ENCODE measurements at regions not wholly inside any gene's neighbourhood (a gene's known extent, or its start where the extent isn't known, plus 50 kb on each side); places are given as distances from the start of the nearest gene placed in this dataset.

DNA sequence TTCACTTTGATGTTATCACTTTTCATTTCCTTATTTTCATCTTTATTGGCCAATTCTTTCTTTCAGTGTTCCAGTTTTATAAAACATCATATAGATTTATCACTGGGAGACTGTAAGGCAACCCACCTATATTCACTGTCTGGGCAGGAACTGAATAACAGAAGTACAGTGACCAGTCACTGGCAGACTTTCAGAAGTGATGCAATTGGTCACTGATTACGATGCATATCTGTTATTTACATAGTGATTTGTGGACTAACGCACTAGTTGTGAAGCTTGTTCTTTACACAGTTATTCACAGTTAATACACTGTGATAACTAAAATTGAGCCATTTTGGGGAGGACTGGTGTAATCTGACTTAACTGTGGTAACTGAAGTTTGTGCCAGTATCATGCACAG, 190.2 kb upstream of the DPH6 start:
- no peak for DNase-seq

DNA sequence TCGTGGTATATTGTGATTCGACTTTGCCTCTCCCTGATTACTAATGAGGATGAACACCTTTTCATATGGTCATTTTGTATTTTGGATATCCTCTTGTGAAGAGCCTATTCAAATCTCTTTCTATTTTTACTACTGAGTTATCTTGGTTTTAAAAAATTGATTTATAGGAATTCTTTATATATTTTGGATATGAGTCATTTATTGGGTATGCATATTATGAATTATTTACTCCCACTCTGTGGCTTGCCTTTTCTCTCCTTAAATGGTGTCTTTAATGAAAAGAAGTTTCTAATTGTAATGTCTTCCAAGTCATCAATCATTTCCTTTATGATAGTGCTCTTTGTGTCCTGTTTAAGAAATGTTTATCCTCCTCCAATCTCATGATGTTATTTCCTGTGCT, 191.5 kb upstream of the DPH6 start:
- no peak for DNase-seq

DNA sequence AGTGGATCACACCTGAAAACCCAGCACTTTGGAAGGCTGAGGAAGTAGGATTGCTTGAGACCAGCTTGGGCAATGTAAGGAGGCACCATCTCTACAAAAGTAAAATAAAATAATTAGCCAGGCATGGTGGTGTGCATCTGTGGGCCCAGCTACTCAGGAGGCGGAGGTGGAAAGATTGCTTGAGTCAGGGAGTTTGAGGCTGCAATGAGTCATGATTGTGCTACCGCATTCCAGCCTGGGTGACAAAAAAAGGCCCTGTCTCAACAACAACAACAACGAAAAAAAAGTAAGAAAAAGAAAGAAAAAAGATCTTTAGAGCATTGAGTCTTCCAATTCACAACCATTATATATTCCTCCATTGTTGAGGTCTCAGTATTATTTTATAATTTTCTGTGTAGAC, 192.4 kb upstream of the DPH6 start:
- DNase-seq = no peak

DNA sequence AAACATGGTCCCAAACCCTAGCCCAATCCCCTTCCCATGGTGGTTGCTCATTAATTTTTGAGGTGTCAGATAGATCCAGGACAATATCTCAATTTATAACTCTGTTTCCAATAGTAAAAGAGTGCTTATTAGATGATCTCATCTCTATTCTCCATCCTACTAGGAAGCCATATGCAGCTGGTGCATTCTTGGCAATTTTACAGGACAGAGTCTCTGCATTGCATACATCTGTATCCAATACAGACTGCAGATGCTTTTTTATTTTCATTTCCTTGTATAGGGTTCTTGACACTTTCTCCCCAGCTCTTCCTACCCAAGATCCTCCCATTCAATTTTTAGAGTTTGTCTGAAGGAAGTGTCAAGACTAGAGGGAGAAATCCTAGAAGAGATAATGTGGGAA, 194.8 kb upstream of the DPH6 start:
- DNase-seq = no peak

DNA sequence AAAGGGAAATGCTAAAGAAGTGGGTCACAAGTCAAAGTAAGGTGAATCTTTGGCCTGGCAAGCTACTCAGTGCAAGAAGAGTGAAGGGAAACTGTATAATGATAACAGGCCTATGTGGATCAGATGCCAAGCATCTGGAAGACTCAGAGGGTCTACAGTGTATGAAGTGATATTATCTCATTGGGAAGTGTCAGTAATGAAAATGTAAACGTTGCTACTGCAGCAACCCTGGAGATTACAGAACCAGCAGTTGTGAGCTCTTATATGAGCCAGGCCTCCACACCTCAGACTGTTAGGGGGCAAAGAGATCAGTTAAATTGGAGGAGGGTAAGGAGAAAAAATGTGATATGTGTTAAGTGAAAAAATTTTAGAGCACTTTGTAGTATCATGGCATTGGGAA, 195.4 kb upstream of the DPH6 start:
- DNase-seq = no peak

DNA sequence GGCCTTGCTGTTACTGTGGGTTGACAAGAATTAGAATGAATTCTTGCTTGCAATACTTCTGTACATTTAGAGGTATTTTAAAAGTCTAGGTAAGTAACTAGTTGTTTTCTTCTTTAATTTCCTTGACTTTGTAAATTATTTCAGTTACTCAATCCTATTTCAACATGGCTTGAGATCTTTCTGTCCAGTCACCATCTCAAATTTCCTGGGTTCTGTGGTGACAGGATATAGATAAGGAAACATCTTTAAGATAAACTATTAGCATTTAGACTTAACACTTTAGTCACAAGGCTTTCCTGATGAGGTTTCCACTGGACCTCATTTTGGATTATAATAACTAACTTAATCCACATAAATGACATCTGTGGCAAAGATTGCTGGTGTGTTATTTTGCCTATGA, 195.9 kb upstream of the DPH6 start:
- DNase-seq = no peak

DNA sequence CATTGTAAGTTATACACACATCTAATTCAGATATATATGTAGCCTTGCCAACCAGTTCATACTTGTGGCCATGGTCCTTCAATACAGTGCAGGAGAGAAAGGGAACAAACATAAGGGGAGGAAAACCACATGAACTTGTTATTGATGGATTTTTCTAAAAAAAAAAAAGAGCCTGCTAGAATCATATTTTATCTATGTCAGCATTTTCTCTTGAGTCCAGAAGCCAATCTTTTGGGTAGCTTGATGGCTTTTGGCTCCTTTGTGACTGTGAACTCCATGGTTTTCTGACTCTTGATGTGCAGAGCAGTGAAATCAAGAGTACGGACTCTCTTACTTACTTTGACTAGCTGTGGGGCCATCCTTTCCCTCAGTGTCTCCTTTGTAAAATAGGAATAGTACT, 197.4 kb upstream of the DPH6 start:
- no peak for DNase-seq

DNA sequence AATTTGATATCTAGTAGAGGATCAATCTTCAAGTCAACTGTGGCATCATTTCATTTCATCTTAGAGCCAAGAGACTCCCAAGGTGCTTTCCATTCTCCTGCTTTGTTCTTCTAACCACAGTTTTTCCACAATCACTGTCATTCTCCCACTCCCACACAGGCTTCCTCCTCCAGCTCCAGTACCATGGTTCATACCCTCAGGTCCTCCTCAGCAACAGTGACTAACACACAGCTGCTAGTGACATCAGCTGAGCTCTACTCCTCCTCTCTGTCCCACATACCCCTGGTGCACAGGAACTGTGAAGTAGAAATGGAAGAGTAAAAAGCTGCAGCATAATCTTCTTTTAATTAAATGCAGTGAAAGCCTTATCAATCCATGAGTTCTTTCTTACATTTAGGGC, 200.2 kb upstream of the DPH6 start:
- no peak for DNase-seq

DNA sequence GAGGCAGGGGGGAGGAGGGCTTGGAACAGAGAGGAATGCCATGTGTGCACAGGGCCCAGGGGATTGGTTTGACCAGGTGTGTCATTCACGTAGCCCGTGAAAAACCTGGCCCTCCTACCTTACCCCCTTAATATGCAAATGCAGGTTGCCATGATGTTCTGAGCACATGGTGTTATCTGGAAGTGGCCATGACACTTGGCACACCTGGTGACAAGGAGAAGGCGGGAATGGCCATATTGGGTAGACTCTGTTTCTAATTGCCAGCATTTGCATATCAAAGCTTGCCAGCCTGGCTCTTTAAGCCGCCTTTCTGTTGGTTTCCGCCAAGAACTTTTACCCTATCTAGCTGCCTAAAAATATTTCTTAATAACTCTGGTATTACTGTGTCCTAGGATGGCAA, 202.1 kb upstream of the DPH6 start:
- no peak for DNase-seq

DNA sequence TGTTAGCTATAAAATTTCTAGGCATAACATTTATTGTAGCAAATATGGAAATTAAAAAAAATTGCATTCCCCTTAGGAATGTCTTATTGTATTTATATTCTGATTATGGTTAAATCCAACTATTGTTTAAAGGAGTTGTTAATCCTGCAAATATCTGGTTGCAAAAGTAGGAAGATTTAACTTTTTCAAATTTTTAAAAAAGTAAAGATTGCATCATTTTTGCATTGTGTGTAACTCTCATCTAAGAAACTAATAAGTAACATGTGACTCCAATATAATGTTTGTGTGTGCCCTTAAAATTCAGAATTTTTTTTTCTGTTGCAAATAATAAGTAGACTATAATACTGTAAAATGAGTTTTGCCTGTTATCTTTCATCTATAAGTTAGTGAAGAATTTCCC, 204.1 kb upstream of the DPH6 start:
- no peak for DNase-seq

DNA sequence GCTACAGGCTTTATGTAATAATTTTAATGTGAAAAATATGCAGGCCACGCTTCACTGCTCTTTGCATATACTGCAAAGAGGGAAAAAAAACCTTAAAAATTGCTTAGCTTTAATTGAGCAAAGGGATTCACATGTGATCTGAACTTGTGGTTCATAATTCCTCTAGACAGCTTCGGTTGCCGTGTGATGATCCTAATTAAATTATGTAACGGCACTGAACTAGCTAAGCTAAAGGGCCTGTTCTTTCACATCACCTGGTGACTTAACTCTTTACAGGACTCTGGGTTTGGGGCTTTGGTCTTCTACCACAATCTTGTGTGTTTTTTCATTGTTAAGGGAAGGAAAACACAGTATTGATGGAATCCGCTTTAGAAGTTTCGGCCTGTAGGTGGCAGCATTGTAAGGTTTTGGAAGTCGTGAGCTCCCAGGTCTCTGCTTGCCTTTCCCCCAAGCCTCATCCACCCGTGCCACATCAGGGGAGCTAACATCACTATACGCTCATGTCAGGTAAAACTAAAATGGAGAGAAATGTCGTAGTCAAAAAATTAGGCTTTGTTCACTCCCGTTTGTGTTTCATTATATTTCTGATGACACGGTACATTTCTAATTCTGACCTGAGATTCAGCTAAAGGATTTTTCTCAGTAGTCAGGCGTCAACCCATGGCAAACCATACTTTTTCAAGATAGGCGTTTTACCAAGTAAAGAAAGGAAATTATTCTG, 205.6 kb upstream of the DPH6 start:
- peak; percentile 57 to 59 for DNase-seq

DNA sequence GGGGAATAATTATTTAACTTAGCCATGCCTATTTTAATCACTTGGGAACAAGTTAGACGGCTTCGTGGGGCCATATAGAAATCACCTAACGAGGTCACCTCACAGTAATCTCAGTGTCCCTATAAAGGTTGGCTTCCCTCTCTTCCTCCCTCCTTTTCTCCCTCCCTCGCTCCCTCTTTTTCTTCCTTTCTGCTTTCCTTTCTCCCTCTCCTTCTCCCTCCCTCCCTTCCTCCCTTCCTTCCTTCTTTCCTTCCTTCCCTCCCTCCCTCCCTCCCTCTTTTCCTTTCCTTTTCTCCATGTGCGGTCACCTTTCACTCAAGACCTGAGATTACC, 206.1 kb upstream of the DPH6 start:
- no peak for DNase-seq

DNA sequence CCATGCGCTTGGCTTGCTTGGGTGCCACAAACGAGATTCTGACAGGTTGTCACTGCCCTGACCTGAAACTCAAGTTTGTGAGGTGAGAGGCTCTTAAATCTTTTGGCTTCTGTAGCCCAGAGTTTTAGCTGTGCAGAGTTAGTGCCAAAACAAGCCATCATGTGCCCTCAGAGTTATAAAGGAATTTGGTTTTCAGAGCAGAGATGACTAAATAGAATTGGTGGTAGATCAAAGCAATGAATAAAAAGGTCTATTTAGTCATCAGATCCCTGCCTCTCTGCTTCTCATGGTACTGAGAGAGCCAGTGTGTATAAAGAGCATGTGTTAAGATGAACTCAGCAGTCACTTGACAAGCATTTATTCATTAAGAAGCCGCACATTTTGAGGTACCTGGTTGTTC, 207.5 kb upstream of the DPH6 start:
- DNase-seq = no peak

DNA sequence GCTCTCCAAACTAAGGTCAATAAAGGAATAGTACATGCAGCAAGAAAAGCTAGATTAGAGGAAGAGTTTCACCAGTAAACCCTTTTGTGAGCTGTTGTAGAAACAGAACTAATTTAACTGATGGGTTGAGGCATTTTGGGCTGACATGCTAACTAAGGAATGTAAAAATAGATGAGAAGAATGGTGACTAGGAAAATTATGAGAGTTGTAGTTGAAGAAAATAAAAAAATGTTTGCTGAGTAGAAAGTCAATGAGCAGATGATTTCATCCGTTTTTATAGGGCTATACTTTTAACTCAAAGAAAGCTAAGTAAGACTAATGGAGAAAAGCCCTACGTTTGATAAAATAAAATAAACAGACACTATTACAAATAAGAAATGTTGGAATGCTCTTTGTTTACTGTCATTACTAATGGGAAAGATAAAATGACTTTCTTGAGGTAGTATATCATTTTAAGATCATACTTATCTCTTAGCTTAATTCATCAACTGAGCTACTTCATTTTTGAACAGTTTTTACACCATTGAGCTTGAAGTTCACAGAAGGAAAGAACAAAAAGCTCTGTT, 209.4 kb upstream of the DPH6 start:
- DNase-seq = no peak

DNA sequence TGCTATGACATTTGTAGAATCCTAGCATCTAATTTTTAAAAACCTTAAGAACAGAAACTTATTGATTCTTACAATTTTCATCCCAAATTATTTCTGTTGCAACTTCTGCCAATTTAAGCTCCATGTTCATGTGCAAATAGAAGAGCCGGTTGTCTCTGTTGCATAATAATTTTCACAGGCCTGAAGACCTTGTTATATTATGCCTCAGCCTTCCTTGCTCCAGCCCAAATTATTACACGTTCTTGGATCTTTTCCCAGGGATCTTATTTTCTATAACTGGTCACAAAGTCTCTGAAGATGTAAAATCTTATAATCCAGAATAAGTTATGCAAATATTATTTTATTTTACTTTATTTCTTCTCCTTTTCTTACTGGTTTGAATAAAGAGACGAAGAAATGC, 210.7 kb upstream of the DPH6 start:
- DNase-seq = no peak

DNA sequence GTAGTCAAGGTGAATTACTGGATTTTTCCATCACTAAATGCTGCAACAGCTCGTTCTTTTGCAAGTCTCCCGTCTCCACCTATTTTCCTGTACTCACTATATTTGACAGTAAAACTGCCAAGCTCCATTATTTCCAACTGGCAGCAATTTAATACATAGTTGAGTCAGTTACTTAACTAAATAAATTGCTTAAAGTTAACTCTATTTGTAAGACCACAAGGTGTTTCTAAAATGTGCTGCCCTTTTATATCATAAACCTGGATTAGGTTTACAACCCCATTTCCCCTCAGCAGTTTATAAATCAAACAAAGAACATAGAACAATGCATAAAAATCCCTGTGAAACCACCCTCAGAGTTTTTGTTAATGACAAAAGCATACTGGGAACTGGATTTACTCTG, 211.4 kb upstream of the DPH6 start:
- no peak for DNase-seq

DNA sequence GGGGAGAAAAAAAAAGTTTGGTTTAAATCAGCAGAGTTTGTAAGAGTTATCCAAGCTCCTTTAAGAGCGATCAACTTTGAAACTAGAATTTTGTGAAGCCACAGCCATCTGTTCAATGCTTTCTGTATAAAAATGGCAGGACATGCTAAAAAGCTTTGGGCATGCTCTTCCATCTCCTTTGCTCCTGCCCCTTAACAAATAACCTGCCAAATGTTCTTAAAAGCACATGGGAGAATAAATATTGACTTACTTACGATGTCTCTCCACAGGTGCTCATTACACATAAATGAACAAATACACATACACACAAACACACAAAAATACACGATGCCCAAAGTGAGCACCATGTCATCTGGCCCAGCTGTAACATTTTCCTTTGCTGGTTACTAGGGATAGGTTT, 211.8 kb upstream of the DPH6 start:
- DNase-seq = no peak

DNA sequence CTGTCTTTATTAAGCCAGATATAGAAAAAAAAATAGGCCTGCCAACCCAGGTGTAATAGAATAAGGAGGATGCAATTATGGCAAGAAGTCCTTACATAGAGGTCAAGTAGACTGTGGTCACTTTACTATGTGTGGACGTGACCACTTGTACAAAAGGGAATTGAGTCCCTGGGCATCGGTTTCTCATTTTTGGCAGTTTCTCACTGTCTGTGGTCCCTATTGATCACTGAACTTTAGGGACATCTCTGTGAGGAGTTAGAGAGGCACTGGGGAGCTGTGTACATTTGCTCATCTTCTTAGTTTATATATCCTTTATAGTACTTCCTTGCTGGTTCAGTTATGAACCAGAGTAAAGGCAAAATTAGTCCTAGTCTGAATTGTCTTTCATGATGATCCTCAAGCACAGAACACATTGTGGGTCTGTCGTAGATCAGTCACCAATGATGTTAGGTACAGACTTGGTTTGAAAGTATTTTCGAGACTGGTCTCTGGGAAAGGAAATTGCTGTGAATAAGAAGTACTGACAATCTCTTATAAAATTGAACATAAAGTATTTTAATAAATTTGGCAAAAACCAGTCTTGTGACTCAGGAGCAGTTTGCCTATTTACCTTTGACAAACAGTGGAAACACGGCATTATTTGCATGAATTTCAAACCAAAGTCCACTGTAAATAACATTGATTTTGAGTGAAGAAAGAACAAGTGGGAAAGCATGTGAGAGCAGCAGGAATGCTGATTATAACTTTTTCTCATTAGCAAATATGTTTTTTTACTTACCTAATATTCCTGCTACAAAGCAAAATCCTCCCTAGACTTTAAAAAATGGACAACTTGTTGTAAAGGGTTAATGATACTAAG, 218.9 kb upstream of the DPH6 start:
- no peak for DNase-seq

DNA sequence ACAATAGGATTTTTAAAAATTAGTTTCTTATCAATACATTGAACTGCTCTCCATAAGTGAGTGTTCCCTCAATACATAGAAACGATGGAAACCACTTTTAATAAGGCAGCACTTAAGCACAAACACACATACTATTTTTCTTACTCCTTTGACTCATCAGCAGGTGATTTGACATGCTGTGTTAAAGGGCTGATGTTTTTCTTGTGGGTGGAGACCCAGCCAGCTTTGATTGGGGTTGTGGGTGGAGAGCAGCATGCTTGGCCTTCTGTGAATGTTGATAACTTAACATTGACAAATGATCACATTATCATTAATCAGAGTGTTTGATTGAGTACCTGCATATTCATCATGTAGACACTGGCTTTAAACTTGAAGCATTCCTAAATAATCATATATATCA, 223.0 kb upstream of the DPH6 start:
- DNase-seq = no peak

DNA sequence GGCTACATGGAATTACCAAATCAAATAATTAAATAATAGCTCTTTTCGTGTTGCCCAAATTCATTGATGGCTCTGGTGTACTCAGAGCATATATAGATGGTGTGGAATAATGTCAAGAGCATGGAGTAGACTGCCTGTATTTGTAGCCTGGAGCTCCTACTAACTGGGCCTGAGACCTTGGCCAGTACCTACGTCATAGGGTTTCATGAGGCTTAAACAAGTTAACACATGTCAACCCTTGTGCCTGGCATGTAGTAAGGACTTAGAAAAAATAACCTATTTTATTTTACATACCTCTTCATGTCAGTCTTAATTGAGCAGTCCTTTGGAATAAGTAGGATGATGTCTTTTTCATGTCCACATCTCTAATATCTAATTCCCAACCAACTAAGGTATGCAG, 223.7 kb upstream of the DPH6 start:
- no peak for DNase-seq

DNA sequence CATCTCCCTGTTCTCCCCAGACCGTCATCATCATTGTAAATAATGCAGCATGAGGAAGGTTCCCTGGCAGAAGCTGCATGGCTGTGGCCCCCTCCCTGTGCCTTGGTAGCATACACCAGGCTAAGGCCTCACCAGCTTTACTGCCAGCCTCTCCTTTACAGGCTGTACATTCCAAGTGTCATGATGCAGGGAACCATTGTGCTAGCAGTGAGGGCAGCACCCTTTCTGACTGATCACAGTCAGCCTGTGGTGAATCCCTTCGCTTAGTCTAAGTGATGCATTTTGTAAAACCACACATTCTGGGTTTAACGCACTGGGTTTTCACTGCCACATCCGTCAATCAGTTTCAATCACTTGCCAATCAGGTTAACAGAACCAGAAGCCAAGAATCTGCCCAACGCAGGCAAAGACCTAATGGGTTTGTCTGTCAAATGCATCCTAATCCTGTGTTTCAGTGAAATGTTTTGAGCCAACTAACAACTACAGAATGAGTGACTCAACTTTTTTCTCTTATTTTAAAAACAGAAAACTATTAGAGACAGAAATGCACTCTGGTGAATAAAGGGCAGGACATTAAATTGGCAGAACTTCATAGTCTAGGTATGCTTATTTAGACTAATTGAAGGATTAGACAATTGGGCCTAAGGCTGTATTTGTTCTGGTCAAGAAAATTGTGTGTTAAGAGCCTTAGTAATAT, 225.9 kb upstream of the DPH6 start:
- DNase-seq = no peak

DNA sequence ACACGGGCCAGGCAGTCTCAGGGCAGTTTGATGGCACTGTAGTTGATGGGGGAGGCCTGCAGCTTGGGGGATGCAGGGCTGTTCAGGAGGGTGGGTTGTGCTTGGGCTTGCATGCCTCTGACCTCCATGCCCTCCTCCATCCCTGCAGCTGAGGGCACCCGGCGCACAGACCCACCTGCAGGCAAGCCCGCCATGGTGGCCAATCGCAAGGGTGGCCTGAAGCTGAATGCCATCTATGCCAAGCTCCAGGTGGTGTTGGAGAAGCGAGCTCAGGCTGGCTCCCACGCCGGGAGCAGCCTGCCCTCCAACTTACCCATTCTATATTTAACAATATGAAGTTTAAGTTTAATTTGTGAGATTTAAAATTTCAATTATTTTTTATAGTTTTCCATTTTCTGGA, 228.7 kb upstream of the DPH6 start:
- DNase-seq = no peak

DNA sequence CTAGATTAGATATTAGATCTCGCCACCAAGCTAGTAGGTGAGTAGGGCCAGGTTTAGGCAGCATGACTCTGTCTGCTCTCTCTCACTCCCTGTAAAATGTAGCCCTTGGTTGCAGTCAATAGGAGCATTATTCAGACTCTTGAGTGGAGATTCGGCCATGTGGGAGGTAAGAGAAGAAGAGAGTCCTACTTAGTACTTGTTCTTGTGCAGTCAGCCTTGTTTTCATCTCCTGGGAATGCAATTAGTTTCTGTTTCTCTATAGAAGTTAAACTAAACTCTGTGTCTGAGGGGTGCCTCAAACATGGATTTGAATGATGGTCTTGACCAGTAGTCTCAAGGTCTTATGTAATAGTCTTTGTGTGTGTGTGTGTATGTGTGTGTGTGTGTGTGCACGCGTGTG, 229.5 kb upstream of the DPH6 start:
- DNase-seq = no peak

DNA sequence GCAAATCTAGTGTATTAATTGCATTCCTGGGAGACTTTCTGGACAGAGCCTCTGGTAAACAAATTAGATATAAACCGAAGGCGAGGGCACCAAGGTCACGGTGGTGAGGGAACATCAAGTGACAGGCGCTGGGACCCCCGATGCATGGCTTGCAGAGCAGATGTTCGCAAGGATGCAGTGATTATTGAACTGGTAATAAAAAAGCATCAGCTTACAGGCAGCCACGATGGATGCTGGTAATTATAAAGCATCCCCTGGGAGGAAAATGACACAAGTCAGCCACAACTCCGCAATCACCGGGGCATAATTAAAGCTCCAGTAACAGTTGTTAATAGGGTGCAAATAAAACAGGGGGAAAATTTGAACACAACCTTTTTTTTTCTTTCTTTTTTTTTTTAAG, 231.1 kb upstream of the DPH6 start:
- DNase-seq = no peak
